ENCODE measurements at regions not wholly inside any gene's neighbourhood (a gene's known extent, or its start where the extent isn't known, plus 50 kb on each side); places are given as distances from the start of the nearest gene placed in this dataset.
"Not testable (repeated sequence)": the region's sequence is repeated elsewhere in the genome, so short reads cannot be mapped to it uniquely, and the experiment has no call there.

GRCh38 chr6:28682542-28682941, 156.9 kb downstream of the GPX5 start:
- no peak for DNase-seq (ENCODE audit: insufficient read length, low spot score, missing footprints)
- H3K36me3 ChIP-seq (ENCODE audit: insufficient read depth, low read length), result no peaks in the 10 kb centered on the region
- H3K27me3 ChIP-seq (ENCODE audit: insufficient read depth, low read length), result peaks cover 8% of the 10 kb centered on the region
- H3K79me2 ChIP-seq (ENCODE audit: insufficient read depth, low read length), result no peaks in the 10 kb centered on the region
- H2AFZ ChIP-seq (ENCODE audit: low read length), result no peak overlapping the region
- H3K27ac ChIP-seq (ENCODE audit: low read depth, low read length), result no peak overlapping the region
- no peaks in the 10 kb centered on the region for H3K9me3 ChIP-seq (ENCODE audit: low read depth, low read length)
- H4K20me1 ChIP-seq (ENCODE audit: insufficient read depth, low read length), result no peaks in the 10 kb centered on the region
- TF ChIP-seq, protein P1, sequence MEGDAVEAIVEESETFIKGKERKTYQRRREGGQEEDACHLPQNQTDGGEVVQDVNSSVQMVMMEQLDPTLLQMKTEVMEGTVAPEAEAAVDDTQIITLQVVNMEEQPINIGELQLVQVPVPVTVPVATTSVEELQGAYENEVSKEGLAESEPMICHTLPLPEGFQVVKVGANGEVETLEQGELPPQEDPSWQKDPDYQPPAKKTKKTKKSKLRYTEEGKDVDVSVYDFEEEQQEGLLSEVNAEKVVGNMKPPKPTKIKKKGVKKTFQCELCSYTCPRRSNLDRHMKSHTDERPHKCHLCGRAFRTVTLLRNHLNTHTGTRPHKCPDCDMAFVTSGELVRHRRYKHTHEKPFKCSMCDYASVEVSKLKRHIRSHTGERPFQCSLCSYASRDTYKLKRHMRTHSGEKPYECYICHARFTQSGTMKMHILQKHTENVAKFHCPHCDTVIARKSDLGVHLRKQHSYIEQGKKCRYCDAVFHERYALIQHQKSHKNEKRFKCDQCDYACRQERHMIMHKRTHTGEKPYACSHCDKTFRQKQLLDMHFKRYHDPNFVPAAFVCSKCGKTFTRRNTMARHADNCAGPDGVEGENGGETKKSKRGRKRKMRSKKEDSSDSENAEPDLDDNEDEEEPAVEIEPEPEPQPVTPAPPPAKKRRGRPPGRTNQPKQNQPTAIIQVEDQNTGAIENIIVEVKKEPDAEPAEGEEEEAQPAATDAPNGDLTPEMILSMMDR (IDR thresholded peaks at IDR 0.05; ENCODE audit: extremely low read depth, low read depth, low read length), result no peak
- no peak overlapping the region for H3K4me3 ChIP-seq (ENCODE audit: insufficient read depth, low read length)
- peaks cover 5% of the 10 kb centered on the region for H3K4me1 ChIP-seq (ENCODE audit: insufficient read depth, low read length)
- no peak overlapping the region for H3K4me2 ChIP-seq (ENCODE audit: insufficient read depth, low read length)

- H3K9me3 ChIP-seq (ENCODE audit: low read depth, low read length); H3K4me2 ChIP-seq (ENCODE audit: insufficient read depth, low read length); H3K27me3 ChIP-seq (ENCODE audit: insufficient read depth, low read length); DNase-seq (ENCODE audit: insufficient read length, low spot score, missing footprints); H3K36me3 ChIP-seq (ENCODE audit: insufficient read depth, low read length); H3K4me1 ChIP-seq (ENCODE audit: insufficient read depth, low read length); H3K4me3 ChIP-seq (ENCODE audit: insufficient read depth, low read length); H3K27ac ChIP-seq (ENCODE audit: low read depth, low read length); H2AFZ ChIP-seq (ENCODE audit: low read length); H3K79me2 ChIP-seq (ENCODE audit: insufficient read depth, low read length); H4K20me1 ChIP-seq (ENCODE audit: insufficient read depth, low read length): not testable (repeated sequence)
These were observed 157.4 kb downstream of the GPX5 start for GRCh38 chr6:28682956-28683685.

DNA sequence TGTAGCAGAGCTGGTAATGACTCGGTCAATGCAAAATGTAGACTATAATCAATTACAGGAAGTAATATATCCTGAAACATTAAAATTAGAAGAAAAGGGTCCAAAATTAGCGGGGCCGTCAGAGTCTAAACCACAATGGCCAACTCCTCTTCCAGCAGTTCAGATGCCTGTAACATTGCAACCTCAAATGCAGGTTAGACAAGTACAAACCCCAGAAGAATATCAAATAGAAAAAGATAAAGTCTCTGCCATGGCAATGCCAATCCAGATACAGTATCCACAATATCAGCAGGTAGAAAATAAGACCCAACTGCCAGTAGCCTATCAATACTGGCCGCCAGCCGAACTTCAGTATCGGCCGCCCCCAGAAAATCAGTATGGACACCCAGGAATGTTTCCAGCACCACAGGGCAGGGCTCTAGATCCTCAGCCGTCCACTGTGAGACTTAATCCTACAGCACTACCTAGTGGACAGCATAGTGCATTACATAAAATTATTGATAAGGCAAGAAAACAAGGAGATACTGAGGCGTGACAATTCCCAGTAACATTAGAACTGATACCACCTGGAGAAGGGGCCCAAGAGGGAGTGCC, 158.4 kb downstream of the GPX5 start:
- peaks cover 5% of the 10 kb centered on the region for H3K4me1 ChIP-seq (ENCODE audit: insufficient read depth, low read length)
- H3K36me3 ChIP-seq (ENCODE audit: insufficient read depth, low read length), result no peaks in the 10 kb centered on the region
- H2AFZ ChIP-seq (ENCODE audit: low read length), result no peak overlapping the region
- H3K27ac ChIP-seq (ENCODE audit: low read depth, low read length), result no peak overlapping the region
- peaks cover 8% of the 10 kb centered on the region for H3K27me3 ChIP-seq (ENCODE audit: insufficient read depth, low read length)
- no peaks in the 10 kb centered on the region for H4K20me1 ChIP-seq (ENCODE audit: insufficient read depth, low read length)
- no peaks in the 10 kb centered on the region for H3K79me2 ChIP-seq (ENCODE audit: insufficient read depth, low read length)
- H3K4me3 ChIP-seq (ENCODE audit: insufficient read depth, low read length), result no peak overlapping the region
- TF ChIP-seq, protein P1 (IDR thresholded peaks at IDR 0.05; ENCODE audit: extremely low read depth, low read depth, low read length), result peak; percentile 58
- H3K9me3 ChIP-seq (ENCODE audit: low read depth, low read length), result no peaks in the 10 kb centered on the region
- DNase-seq (ENCODE audit: insufficient read length, low spot score, missing footprints), result peak; percentile 63
- peak overlapping the region; percentile 18 for H3K4me2 ChIP-seq (ENCODE audit: insufficient read depth, low read length)

- not testable (repeated sequence) for H4K20me1 ChIP-seq (ENCODE audit: insufficient read depth, low read length); H3K27me3 ChIP-seq (ENCODE audit: insufficient read depth, low read length); H3K36me3 ChIP-seq (ENCODE audit: insufficient read depth, low read length); H3K4me1 ChIP-seq (ENCODE audit: insufficient read depth, low read length); H3K27ac ChIP-seq (ENCODE audit: low read depth, low read length); DNase-seq (ENCODE audit: insufficient read length, low spot score, missing footprints); H3K79me2 ChIP-seq (ENCODE audit: insufficient read depth, low read length); H2AFZ ChIP-seq (ENCODE audit: low read length); H3K9me3 ChIP-seq (ENCODE audit: low read depth, low read length)
- peak overlapping the region; percentile 38 for H3K4me3 ChIP-seq (ENCODE audit: insufficient read depth, low read length)
- H3K4me2 ChIP-seq (ENCODE audit: insufficient read depth, low read length), result peak overlapping the region; percentile 66
These were observed 160.3 kb downstream of the GPX5 start for GRCh38 chr6:28685960-28686359.

DNA sequence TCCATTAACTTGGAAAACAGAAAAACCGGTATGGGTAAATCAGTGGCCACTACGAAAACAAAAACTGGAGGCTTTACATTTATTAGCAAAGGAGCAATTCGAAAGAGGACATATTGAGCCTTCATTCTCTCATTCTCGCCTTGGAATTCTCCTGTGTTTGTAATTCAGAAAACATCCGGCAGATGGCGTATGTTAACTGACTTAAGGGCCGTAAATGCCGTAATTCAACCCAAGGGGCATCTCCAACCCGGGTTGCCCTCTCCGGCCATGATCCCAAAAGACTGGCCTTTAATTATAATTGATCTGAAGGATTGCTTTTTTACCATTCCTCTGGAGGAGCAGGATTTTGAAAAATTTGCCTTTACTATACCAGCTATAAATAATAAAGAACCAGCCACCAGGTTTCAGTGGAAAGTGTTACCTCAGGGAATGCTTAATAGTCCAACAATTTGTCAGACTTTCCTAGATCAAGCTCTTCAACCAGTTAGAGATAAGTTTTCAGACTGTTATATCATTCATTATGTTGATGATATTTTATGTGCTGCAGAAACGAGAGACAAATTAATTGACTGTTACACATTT, 160.9 kb downstream of the GPX5 start:
- H3K4me2 ChIP-seq (ENCODE audit: insufficient read depth, low read length), result peak overlapping the region; percentile 66
- not testable (repeated sequence) for H3K4me1 ChIP-seq (ENCODE audit: insufficient read depth, low read length); H4K20me1 ChIP-seq (ENCODE audit: insufficient read depth, low read length); H3K27me3 ChIP-seq (ENCODE audit: insufficient read depth, low read length); H3K27ac ChIP-seq (ENCODE audit: low read depth, low read length); H3K79me2 ChIP-seq (ENCODE audit: insufficient read depth, low read length); H3K9me3 ChIP-seq (ENCODE audit: low read depth, low read length); H3K36me3 ChIP-seq (ENCODE audit: insufficient read depth, low read length); H2AFZ ChIP-seq (ENCODE audit: low read length)
- TF ChIP-seq, protein P1 (IDR thresholded peaks at IDR 0.05; ENCODE audit: extremely low read depth, low read depth, low read length), result peak; percentile 64
- peak overlapping the region; percentile 38 for H3K4me3 ChIP-seq (ENCODE audit: insufficient read depth, low read length)
- peak; percentile 61 for DNase-seq (ENCODE audit: insufficient read length, low spot score, missing footprints)

DNA sequence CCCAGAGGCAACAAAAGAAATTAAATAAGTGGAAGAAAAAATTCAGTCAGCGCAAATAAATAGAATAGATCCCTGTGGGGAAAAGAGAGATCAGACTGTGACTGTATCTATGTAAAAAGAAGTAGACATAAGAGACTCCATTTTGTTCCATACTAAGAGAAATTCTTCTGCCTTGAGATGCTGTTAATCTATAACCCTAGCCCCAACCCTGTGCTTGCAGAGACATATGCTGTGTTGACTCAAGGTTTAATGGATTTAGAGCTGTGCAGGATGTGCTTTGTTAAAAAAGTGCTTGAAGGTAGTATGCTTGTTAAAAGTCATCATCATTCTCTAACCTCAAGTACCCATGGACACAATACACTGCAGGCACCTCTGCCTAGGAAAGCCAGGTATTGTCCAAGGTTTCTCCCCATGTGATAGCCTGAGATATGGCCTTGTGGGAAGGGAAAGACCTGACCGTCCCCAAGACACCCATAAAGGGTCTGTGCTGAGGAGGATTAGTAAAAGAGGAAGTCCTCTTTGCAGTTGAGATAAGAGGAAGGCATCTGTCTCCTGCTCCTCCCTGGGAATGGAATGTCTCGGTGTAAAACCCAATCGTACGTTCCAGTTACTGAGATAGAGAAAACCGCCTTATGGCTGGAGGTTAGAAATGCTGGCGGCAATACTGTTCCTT, 161.8 kb downstream of the GPX5 start:
- not testable (repeated sequence) for H3K4me3 ChIP-seq (ENCODE audit: insufficient read depth, low read length); H2AFZ ChIP-seq (ENCODE audit: low read length); DNase-seq (ENCODE audit: insufficient read length, low spot score, missing footprints); H4K20me1 ChIP-seq (ENCODE audit: insufficient read depth, low read length); H3K4me1 ChIP-seq (ENCODE audit: insufficient read depth, low read length); H3K27me3 ChIP-seq (ENCODE audit: insufficient read depth, low read length); H3K9me3 ChIP-seq (ENCODE audit: low read depth, low read length); H3K4me2 ChIP-seq (ENCODE audit: insufficient read depth, low read length); H3K27ac ChIP-seq (ENCODE audit: low read depth, low read length); H3K36me3 ChIP-seq (ENCODE audit: insufficient read depth, low read length); H3K79me2 ChIP-seq (ENCODE audit: insufficient read depth, low read length)
